ENCODE measurements at regions not wholly inside any gene's neighbourhood (a gene's known extent, or its start where the extent isn't known, plus 50 kb on each side); places are given as distances from the start of the nearest gene placed in this dataset.

- Histone ChIP-seq H3K4me1 (ENCODE audit: control insufficient read depth, insufficient read depth, low read length) (no peaks in the 10 kb centered on the region), H3K36me3 (ENCODE audit: insufficient read depth, low read length) (no peaks in the 10 kb centered on the region), H3K9me3 (replicated peaks; ENCODE audit: low read length) (no peaks in the 10 kb centered on the region), H3K27me3 (ENCODE audit: control insufficient read depth, insufficient read depth, low read length) (no peaks in the 10 kb centered on the region), H3K9ac (ENCODE audit: low read depth, low read length) (no peak overlapping the region), H3K4me3 (ENCODE audit: low read length) (no peak overlapping the region), H3K4me2 (ENCODE audit: low read length) (no peak overlapping the region)
Observed at GRCh38 chr12:115096588-115097397, 412.8 kb upstream of the TBX3 start.

- no peaks in the 10 kb centered on the region for H3K4me1 ChIP-seq (ENCODE audit: control insufficient read depth, insufficient read depth, low read length)
- no peak overlapping the region for H3K4me3 ChIP-seq (ENCODE audit: low read length)
- H3K27me3 ChIP-seq (ENCODE audit: control insufficient read depth, insufficient read depth, low read length), result no peaks in the 10 kb centered on the region
- no peak overlapping the region for H3K9ac ChIP-seq (ENCODE audit: low read depth, low read length)
- no peaks in the 10 kb centered on the region for H3K9me3 ChIP-seq (replicated peaks; ENCODE audit: low read length)
- H3K36me3 ChIP-seq (ENCODE audit: insufficient read depth, low read length), result no peaks in the 10 kb centered on the region
- no peak overlapping the region for H3K4me2 ChIP-seq (ENCODE audit: low read length)
Observed at GRCh38 chr12:115095073-115095748, 411.2 kb upstream of the TBX3 start.

- Histone ChIP-seq H3K4me1 (ENCODE audit: control insufficient read depth, insufficient read depth, low read length) (no peaks in the 10 kb centered on the region), H3K36me3 (ENCODE audit: insufficient read depth, low read length) (no peaks in the 10 kb centered on the region), H3K4me2 (ENCODE audit: low read length) (no peak overlapping the region), H3K9ac (ENCODE audit: low read depth, low read length) (no peak overlapping the region), H3K4me3 (ENCODE audit: low read length) (no peak overlapping the region), H3K27me3 (ENCODE audit: control insufficient read depth, insufficient read depth, low read length) (no peaks in the 10 kb centered on the region), H3K9me3 (replicated peaks; ENCODE audit: low read length) (no peaks in the 10 kb centered on the region)
Observed at GRCh38 chr12:115094163-115094816, 410.3 kb upstream of the TBX3 start.

DNA sequence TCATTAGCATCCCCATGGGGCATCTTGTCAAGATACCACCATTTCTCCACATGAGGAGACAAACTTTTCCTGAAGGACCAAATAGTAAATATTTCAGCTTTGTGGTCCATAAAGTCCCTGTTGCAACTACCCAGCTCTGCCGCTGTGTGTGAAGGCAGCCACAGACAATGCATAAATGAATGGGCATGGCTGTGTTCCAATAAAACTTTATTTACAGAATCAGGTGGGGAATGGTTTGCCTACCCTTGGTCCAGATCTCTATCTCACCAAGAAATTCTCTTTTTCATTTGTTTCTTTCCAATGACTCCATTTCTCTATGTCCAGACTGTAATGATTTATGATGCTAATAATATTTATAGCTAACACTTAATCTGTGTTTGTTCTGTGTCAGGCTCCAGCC is 409.3 kb upstream of the TBX3 start:
- H3K4me1 ChIP-seq (ENCODE audit: control insufficient read depth, insufficient read depth, low read length), result no peaks in the 10 kb centered on the region
- no peaks in the 10 kb centered on the region for H3K9me3 ChIP-seq (replicated peaks; ENCODE audit: low read length)
- H3K4me3 ChIP-seq (ENCODE audit: low read length), result no peak overlapping the region
- H3K9ac ChIP-seq (ENCODE audit: low read depth, low read length), result no peak overlapping the region
- H3K27me3 ChIP-seq (ENCODE audit: control insufficient read depth, insufficient read depth, low read length), result no peaks in the 10 kb centered on the region
- H3K4me2 ChIP-seq (ENCODE audit: low read length), result no peak overlapping the region
- H3K36me3 ChIP-seq (ENCODE audit: insufficient read depth, low read length), result no peaks in the 10 kb centered on the region

DNA sequence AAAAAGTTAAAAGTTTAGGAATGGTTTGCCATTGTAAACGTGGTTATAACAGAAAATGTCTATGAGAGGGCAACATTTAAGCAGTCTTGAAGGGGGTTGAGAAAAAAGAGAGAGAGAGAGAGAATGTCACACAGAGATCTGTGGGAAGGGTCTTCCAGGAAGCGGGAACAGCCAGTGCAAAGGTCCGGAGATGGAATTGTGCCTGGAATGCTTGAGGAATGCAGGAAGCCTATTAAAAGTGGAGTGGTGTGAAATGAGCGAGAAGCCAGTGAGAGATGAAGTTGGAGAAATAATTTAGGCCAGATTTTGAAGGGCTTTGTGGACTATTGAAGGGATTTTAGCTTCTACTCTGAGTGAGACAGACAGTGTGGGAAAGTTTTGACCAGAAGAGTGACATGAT is 406.8 kb upstream of the TBX3 start:
- no peaks in the 10 kb centered on the region for H3K9me3 ChIP-seq (replicated peaks; ENCODE audit: low read length)
- H3K9ac ChIP-seq (ENCODE audit: low read depth, low read length), result no peak overlapping the region
- H3K36me3 ChIP-seq (ENCODE audit: insufficient read depth, low read length), result no peaks in the 10 kb centered on the region
- no peaks in the 10 kb centered on the region for H3K27me3 ChIP-seq (ENCODE audit: control insufficient read depth, insufficient read depth, low read length)
- no peak overlapping the region for H3K4me3 ChIP-seq (ENCODE audit: low read length)
- H3K4me2 ChIP-seq (ENCODE audit: low read length), result no peak overlapping the region
- H3K4me1 ChIP-seq (ENCODE audit: control insufficient read depth, insufficient read depth, low read length), result no peaks in the 10 kb centered on the region

DNA sequence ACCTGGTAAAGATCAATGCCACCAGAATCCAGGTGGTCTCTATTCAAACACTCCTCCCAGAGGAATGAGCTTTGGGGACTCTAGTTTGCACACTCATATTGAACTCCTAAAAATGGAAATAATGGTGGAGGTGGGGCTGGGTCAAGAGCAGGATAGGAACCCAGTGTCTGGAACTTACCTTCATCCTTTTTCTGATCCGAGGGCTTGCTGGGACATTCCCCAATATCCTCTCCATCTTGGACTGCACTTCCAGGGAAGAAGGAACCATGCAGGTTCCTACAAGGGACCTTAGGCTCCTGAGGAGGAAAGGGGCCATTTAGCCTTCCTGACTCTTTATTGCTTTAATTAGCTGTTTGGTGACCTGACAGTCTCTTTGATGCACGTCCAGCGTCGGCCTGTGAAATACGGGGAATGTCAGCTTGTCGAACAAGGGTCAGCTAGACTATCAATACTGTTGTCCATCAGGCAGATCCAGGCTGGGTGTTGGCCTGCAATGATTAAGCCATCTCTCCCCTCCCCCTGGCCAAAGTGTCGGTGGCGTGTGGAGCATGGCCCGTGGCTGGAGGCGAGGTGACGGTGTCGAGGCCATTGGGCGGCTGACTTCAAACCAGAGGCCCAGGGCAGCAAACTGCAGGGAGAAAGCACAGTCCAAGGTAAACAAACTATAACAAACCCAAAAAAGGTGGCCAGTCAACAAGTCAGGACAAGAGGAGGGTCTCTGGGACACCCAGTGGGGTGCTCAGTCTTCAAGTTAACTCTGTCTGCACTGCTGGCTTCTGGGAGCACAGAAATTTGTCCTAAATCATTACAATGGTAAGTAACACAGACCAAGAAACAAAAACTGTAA is 405.2 kb upstream of the TBX3 start:
- H3K9me3 ChIP-seq (replicated peaks; ENCODE audit: low read length), result no peaks in the 10 kb centered on the region
- H3K36me3 ChIP-seq (ENCODE audit: insufficient read depth, low read length), result no peaks in the 10 kb centered on the region
- no peak overlapping the region for H3K4me2 ChIP-seq (ENCODE audit: low read length)
- no peaks in the 10 kb centered on the region for H3K27me3 ChIP-seq (ENCODE audit: control insufficient read depth, insufficient read depth, low read length)
- H3K4me1 ChIP-seq (ENCODE audit: control insufficient read depth, insufficient read depth, low read length), result no peaks in the 10 kb centered on the region
- no peak overlapping the region for H3K9ac ChIP-seq (ENCODE audit: low read depth, low read length)
- no peak overlapping the region for H3K4me3 ChIP-seq (ENCODE audit: low read length)

DNA sequence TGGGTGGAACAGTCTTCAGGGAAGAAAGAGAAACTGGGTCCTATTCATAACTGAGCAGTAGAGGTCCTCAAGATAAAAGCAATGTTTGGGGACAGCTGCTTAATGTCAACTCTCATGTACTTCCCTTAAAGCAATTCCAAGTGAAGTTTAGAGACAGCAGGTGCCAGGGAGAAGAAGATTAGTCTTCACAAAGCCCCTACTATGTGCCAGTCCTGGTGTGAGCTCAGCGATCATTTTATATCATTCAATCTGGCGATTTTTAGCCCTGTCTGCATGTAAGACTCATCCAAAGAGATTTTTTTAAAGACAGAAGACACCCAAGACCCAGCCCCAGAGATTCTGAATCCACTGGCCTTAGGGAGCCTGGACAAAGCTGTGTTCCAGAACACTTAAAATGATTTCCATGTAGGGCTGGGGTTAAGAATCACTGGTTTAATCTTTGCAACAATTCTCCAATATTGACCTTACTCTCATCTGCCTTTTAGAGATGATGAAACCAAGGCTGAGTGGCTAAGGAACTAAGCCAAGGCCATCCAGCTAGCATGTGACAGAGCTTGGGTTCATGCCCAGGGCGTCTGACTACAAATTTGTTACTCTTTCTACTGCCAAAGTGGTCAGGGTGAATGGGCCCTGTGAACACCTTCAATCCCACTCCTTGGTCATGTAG is 404.5 kb upstream of the TBX3 start:
- no peak overlapping the region for H3K4me3 ChIP-seq (ENCODE audit: low read length)
- H3K36me3 ChIP-seq (ENCODE audit: insufficient read depth, low read length), result no peaks in the 10 kb centered on the region
- no peaks in the 10 kb centered on the region for H3K9me3 ChIP-seq (replicated peaks; ENCODE audit: low read length)
- no peak overlapping the region for H3K4me2 ChIP-seq (ENCODE audit: low read length)
- no peaks in the 10 kb centered on the region for H3K4me1 ChIP-seq (ENCODE audit: control insufficient read depth, insufficient read depth, low read length)
- no peaks in the 10 kb centered on the region for H3K27me3 ChIP-seq (ENCODE audit: control insufficient read depth, insufficient read depth, low read length)
- no peak overlapping the region for H3K9ac ChIP-seq (ENCODE audit: low read depth, low read length)

- Histone ChIP-seq H3K36me3 (ENCODE audit: insufficient read depth, low read length) (no peaks in the 10 kb centered on the region), H3K4me2 (ENCODE audit: low read length) (no peak overlapping the region)
Observed at GRCh38 chr12:115085594-115085993, 401.6 kb upstream of the TBX3 start.

DNA sequence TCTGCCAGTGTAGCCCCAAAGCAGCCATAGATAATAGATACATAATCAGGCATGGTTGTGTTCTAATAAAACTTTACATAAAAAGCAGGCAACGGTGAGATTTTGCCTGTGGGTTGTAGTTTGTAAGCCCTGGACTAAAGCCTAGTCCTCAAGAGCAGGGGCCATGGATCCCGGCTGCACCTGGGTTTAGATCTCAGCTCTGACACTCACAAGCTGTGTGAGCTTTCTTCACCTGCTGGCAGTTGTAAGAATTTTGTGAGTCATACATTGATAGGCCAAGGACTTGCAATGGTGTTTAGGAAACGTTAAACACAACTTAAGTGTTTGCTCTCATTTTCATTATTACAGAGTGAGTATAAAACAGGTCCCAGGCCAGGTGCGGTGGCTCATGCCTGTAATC is 395.8 kb upstream of the TBX3 start:
- H3K9ac ChIP-seq (ENCODE audit: low read depth, low read length), result no peak overlapping the region
- no peaks in the 10 kb centered on the region for H3K27me3 ChIP-seq (ENCODE audit: control insufficient read depth, insufficient read depth, low read length)
- no peak overlapping the region for H3K4me3 ChIP-seq (ENCODE audit: low read length)
- H3K9me3 ChIP-seq (replicated peaks; ENCODE audit: low read length), result no peaks in the 10 kb centered on the region
- H3K4me2 ChIP-seq (ENCODE audit: low read length), result no peak overlapping the region
- no peaks in the 10 kb centered on the region for H3K4me1 ChIP-seq (ENCODE audit: control insufficient read depth, insufficient read depth, low read length)
- no peaks in the 10 kb centered on the region for H3K36me3 ChIP-seq (ENCODE audit: insufficient read depth, low read length)

More at GRCh38 chr12:115085594-115085993, 401.6 kb upstream of the TBX3 start:
- Histone ChIP-seq H3K9ac (ENCODE audit: low read depth, low read length) (no peak overlapping the region), H3K4me1 (ENCODE audit: control insufficient read depth, insufficient read depth, low read length) (no peaks in the 10 kb centered on the region), H3K9me3 (replicated peaks; ENCODE audit: low read length) (no peaks in the 10 kb centered on the region), H3K4me3 (ENCODE audit: low read length) (no peak overlapping the region), H3K27me3 (ENCODE audit: control insufficient read depth, insufficient read depth, low read length) (no peaks in the 10 kb centered on the region)

- no peak overlapping the region for H3K4me3 ChIP-seq (ENCODE audit: low read length)
- no peaks in the 10 kb centered on the region for H3K9me3 ChIP-seq (replicated peaks; ENCODE audit: low read length)
- no peak overlapping the region for H3K4me2 ChIP-seq (ENCODE audit: low read length)
- no peaks in the 10 kb centered on the region for H3K36me3 ChIP-seq (ENCODE audit: insufficient read depth, low read length)
- no peak overlapping the region for H3K9ac ChIP-seq (ENCODE audit: low read depth, low read length)
- H3K4me1 ChIP-seq (ENCODE audit: control insufficient read depth, insufficient read depth, low read length), result no peaks in the 10 kb centered on the region
- H3K27me3 ChIP-seq (ENCODE audit: control insufficient read depth, insufficient read depth, low read length), result no peaks in the 10 kb centered on the region
Observed at GRCh38 chr12:115078990-115079389, 395.0 kb upstream of the TBX3 start.

DNA sequence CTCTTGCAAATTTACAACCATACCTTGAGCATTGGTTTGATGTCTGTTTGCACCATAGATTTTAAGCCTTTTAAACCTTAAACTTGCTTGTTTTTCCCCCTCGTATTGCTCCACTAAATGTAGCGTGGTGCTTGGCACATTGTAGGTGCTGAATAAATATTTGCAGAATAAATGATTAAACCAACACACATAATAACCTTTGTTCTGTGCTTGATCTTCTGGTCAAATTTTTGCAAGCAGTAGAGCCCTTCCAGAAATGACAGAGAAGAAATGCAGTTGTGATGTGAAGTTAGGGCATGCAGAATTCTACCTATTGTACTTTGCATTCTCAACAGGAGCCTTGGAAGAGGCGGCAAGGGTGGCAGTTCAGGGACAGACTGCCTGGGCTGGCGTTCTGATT is 394.4 kb upstream of the TBX3 start:
- Histone ChIP-seq H3K36me3 (ENCODE audit: insufficient read depth, low read length) (no peaks in the 10 kb centered on the region), H3K4me1 (ENCODE audit: control insufficient read depth, insufficient read depth, low read length) (no peaks in the 10 kb centered on the region), H3K9ac (ENCODE audit: low read depth, low read length) (no peak overlapping the region)

More for the DNA sequence above, 394.4 kb upstream of the TBX3 start:
- no peaks in the 10 kb centered on the region for H3K9me3 ChIP-seq (replicated peaks; ENCODE audit: low read length)
- no peaks in the 10 kb centered on the region for H3K27me3 ChIP-seq (ENCODE audit: control insufficient read depth, insufficient read depth, low read length)
- no peak overlapping the region for H3K4me2 ChIP-seq (ENCODE audit: low read length)
- H3K4me3 ChIP-seq (ENCODE audit: low read length), result no peak overlapping the region

All from skeletal muscle satellite cell (primary cell).